ENCODE measurements at regions not wholly inside any gene's neighbourhood (a gene's known extent, or its start where the extent isn't known, plus 50 kb on each side); places are given as distances from the start of the nearest gene placed in this dataset.

DNA sequence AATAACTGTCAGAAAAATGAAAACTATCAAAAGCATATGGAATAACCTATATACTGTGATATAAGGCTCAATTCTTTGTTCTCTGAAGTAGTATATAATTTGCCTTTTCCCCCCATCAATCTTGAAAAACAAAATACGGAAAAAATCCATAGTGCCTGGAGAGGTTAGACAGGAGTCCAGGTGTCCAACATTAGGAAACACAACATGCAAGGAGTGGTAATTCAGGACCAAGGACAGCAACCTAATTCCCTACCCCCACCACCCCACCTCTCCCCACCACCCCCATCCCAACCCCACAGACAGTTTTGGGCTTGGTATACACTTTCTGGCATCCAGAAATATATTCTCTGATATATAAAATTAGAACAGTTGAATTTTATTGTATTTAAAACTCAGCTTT lies 55.1 kb upstream of the SLC25A26 start:
- TF ChIP-seq GATA1 (IDR thresholded peaks at IDR 0.05; ENCODE audit: low read depth, low read length) (no peak), POLR2A (IDR thresholded peaks at IDR 0.05; ENCODE audit: low read length) (no peak)
- DNase-seq = no peak

GRCh38 chr3:66164155-66164554 lies 56.6 kb upstream of the SLC25A26 start:
- DNase-seq = no peak
- TF ChIP-seq GATA1 (IDR thresholded peaks at IDR 0.05; ENCODE audit: low read depth, low read length) (no peak), POLR2A (IDR thresholded peaks at IDR 0.05; ENCODE audit: low read length) (no peak)

DNA sequence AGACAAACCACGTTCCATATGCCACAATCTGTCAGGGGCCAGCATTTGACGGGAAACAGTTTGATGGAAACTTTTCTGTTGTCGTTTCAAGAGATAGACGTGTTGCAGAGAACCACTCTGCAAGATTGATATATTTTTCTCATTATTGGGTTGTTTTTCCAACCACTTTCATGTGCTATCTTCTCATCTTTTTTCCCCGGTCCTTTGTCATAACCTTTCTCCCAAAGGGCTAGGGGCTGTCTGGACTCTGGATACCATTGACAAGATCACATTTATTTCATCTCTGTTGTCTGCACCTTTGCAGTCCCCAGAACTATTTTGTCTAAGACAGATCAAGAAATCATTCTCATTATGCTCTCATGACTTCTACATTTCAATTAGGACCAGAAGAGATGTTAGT lies 57.6 kb upstream of the SLC25A26 start:
- TF ChIP-seq GATA1 (IDR thresholded peaks at IDR 0.05; ENCODE audit: low read depth, low read length) = no peak
- no peak for TF ChIP-seq POLR2A (IDR thresholded peaks at IDR 0.05; ENCODE audit: low read length)
- DNase-seq = no peak

- TF ChIP-seq POLR2A (IDR thresholded peaks at IDR 0.05; ENCODE audit: low read length) (no peak), GATA1 (IDR thresholded peaks at IDR 0.05; ENCODE audit: low read depth, low read length) (no peak)
- no peak for DNase-seq
Measured at GRCh38 chr3:66162766-66163165, 58.0 kb upstream of the SLC25A26 start.

- TF ChIP-seq POLR2A (IDR thresholded peaks at IDR 0.05; ENCODE audit: low read length) (no peak), GATA1 (IDR thresholded peaks at IDR 0.05; ENCODE audit: low read depth, low read length) (no peak)
- no peak for DNase-seq
Measured at GRCh38 chr3:66158933-66159683, 61.7 kb upstream of the SLC25A26 start.

- no peak for TF ChIP-seq GATA1 (IDR thresholded peaks at IDR 0.05; ENCODE audit: low read depth, low read length)
- no peak for TF ChIP-seq POLR2A (IDR thresholded peaks at IDR 0.05; ENCODE audit: low read length)
- DNase-seq = no peak
Measured at GRCh38 chr3:66154444-66154861, 66.3 kb upstream of the SLC25A26 start.

- DNase-seq = no peak
- no peak for TF ChIP-seq POLR2A (IDR thresholded peaks at IDR 0.05; ENCODE audit: low read length)
- TF ChIP-seq GATA1 (IDR thresholded peaks at IDR 0.05; ENCODE audit: low read depth, low read length) = no peak
Measured at GRCh38 chr3:66153481-66154443, 67.0 kb upstream of the SLC25A26 start.

DNA sequence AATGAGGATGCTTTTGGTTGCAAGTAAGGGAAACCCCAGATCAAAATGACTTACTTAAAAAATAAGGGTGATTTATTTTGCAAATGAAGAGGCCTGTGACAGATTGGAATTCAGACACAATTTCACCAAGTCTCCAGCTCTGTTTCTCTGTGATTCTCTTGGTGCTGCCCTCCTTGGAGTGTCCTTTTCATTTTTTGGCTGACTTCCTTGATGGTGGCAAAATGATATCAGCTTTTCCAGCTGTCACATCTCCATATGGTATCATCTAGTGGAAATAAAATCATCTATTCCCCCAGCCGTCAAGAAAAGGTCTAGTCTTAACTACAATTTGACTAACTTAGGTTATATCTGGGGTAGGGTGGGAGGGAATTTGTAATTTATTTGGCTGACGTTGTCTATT lies 68.5 kb upstream of the SLC25A26 start:
- TF ChIP-seq POLR2A (IDR thresholded peaks at IDR 0.05; ENCODE audit: low read length) (no peak), GATA1 (IDR thresholded peaks at IDR 0.05; ENCODE audit: low read depth, low read length) (no peak)
- DNase-seq = no peak

DNA sequence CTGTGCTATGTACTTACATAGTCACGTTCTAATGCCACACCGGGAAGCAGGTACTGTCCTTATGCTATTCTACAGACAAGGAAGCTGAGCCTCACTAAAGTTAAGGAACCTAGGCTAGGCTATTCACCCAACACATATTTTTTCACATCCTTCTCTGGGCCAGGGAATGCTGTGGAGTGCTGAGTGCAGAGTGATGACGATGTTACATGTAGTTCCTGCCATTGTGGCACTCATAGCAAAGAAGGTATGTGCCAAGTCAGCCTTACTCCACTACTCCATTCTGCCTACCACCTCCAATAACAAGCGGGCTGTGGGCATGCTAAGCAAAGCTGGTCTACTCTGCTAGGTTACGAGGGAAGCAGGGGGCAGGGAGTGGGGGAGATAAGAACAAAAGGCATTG lies 69.8 kb upstream of the SLC25A26 start:
- no peak for DNase-seq
- TF ChIP-seq POLR2A (IDR thresholded peaks at IDR 0.05; ENCODE audit: low read length) (no peak), GATA1 (IDR thresholded peaks at IDR 0.05; ENCODE audit: low read depth, low read length) (no peak)

DNA sequence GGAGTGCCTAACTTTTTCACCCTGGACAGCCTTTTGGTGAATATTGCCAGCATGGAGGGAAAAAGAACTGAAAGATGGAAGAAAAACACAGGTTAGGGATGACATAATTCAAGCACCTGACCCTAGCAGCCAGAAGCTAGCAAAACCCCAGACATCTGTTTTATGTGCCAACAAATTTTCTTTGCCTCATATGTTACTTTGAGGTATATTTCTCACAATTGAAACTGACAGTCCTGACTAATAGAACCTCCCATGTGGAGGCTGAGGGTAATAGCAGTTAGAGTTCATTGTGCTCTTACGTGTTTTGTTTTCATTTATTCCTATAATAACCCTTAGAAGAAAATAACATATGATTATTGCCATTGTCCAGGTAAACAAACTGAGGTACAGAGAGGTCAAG lies 71.5 kb upstream of the SLC25A26 start:
- TF ChIP-seq GATA1 (IDR thresholded peaks at IDR 0.05; ENCODE audit: low read depth, low read length) = no peak
- TF ChIP-seq POLR2A (IDR thresholded peaks at IDR 0.05; ENCODE audit: low read length) = no peak
- no peak for DNase-seq

- TF ChIP-seq GATA1 (IDR thresholded peaks at IDR 0.05; ENCODE audit: low read depth, low read length) (no peak), POLR2A (IDR thresholded peaks at IDR 0.05; ENCODE audit: low read length) (no peak)
- no peak for DNase-seq
Measured at GRCh38 chr3:66145408-66145733, 75.4 kb upstream of the SLC25A26 start.

DNA sequence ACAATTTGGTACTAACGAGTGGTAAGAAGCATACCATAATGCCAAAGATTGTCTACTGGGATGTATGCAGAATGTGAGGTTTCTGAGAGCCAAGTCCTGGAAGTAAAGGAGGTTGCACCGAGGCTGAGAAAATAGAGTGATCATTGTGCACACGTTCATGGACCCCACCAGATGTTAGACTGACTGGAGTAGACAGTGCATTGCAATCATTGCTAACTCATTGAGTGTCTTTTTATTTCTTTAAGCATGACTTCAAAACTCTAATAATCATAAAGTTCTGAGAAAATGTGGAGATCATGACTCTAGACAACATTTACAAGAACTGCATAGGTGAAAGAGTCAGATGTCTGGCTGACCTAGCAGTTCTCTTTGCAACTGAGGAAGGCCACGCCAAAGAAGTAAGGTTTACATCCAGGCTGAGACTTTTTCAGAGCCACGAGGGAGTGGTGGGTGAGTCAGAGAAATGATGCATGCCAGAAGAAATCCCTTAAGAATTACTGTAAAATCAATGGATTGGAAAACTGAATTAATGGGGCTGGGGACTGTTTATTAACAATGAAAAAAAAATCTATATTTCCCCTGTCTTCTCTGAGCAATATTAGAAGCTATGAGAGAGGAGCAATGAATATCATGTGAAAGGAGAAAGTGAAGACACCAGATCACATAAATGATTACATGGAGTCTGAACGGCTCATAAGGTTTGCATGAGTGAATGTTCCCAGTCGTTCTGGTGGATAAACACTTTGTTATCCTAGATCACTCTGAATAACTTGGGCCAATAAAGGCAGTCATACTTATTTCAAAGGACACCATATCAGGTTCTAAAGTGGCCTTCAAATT lies 76.0 kb upstream of the SLC25A26 start:
- no peak for DNase-seq
- TF ChIP-seq GATA1 (IDR thresholded peaks at IDR 0.05; ENCODE audit: low read depth, low read length) (no peak), POLR2A (IDR thresholded peaks at IDR 0.05; ENCODE audit: low read length) (no peak)

DNA sequence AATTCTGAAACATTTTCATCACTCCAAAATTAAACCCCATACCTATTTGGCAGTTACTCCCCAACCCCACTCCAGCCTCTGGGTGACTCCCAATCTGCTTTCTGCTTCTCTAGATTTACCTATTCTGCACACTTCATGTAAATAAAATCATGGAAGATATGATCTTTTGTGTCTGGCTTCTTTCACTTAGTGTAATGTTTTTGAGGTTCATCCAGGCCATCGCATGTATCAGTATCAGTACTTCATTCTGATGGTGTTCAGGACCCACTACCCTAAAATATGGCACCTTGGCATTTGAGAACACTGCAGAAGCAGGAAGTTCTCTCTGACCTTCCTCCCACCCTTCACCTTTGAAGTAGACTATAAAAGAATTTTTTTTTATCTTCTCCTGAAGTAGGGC lies 78.7 kb upstream of the SLC25A26 start:
- no peak for TF ChIP-seq GATA1 (IDR thresholded peaks at IDR 0.05; ENCODE audit: low read depth, low read length)
- no peak for TF ChIP-seq POLR2A (IDR thresholded peaks at IDR 0.05; ENCODE audit: low read length)
- no peak for DNase-seq

All from erythroblast (primary cell).